Head of caudate nucleus (tissue), 42 donors: ENCODE measurements at regions not wholly inside any gene's neighbourhood (a gene's known extent, or its start where the extent isn't known, plus 50 kb on each side); places are given as distances from the start of the nearest gene placed in this dataset.

Experiments
- DNase-seq, 42 donors: peaks; one replicate each; pipeline versions ENCODE4 v3.0.0 to v3.0.0-alpha.2; 2020 to 2021; ENCODE audit warnings: mixed read lengths in 7 of 42
- intact Hi-C: fragments of 100-400 bp; cut with DNase I; formaldehyde crosslinking; loops from one replicate; pipeline ENCODE4 v1.15.0; 2022

DNA sequence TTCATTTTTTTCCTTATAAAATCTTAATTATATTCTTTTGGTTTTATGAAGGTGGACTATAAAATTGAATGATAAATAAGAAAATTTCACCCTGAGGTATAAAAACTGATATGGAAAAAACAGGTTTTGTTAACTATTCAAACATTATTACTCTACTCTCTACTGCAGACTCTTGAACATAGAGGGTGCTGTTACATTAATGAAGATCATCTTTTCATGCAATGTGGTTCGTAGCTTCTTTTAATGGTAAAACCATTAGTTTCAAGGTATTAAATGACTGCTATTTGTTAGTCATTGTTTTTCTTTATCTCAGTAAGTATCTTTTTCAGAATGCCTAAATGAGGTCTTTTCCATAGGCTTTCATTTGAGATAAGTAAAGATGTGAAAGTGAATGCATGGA lies 510.4 kb downstream of the SLC16A7 start:
- DNase-seq: no peak

DNA sequence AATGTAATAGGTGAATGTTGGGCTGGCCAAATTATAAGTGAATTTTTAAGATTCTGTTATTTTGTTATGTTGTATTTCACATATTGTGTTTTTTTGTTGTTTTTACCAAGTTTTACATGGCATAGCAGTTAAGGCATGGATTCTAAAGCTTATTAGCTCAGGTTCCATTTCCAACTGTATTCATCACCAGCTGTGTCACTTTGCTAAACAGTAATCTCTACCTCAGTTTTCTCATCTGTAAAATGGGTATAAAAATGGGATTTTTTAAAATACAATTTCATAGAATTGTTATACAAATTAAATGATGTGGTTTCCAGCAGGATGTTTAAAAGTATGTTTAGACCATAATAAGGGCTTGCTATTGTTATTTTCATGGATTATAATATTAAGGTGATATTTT lies 512.2 kb downstream of the SLC16A7 start:
- no peak for DNase-seq
- intact Hi-C loops: no loop called here

More for the DNA sequence above, 510.4 kb downstream of the SLC16A7 start:
- intact Hi-C loops: no loop called here

DNA sequence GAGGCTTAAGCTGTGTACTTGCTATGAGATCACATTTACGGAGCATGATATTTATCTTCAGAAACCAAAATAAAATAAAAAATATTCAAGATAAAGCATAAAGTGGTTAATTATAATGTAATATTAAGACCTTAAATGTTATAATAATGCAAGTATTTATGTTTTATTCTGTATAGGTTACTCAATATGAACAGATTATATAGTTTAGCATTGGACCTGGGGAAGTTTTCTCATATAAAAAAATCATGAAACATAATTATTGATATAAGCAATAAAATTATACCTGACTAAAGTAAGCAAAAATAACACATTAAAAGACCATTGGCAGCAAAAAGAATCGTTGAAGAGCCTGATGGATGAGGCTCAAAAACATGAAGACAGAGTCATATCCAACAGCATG lies 516.2 kb downstream of the SLC16A7 start:
- DNase-seq: no peak
- intact Hi-C loops: no loop called here

DNA sequence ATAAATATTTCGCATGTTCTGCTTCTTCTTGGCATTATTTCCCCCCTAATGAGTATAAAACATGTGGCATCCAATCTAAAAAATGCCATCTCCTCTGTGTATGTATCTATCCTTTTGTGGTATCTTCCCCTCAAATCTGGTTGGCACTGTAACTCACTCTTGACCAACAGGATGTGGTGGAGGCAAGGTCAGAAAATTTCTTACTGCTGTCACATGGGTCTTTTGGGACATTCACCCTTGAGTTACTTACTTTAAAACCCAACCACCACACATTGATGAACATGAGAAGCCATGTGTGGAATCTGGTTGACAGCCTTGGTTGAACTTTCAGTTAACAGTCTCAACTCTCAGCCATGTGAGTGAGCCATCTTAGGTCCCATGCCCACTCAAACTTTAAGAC lies 516.9 kb downstream of the SLC16A7 start:
- DNase-seq: no peak
- intact Hi-C loops: no loop called here

DNA sequence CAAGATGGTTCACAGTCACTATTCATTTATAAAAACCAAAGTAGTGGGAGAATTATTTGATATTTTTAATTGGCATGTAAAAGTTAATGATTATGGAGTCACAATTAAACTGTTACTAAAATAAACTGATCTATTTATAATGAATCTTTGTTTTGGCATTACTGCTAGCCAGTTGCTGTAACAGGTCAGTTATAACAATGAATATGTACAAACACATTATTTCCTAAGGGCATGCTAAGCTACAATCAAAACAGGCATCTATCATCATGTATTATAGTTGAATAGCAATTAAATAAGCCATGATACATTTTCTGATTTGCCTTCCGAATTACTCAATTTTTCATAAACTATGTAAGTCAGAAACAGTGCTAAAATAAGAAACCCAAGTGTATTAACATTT lies 518.3 kb downstream of the SLC16A7 start:
- intact Hi-C loops: no loop called here
- no peak for DNase-seq

DNA sequence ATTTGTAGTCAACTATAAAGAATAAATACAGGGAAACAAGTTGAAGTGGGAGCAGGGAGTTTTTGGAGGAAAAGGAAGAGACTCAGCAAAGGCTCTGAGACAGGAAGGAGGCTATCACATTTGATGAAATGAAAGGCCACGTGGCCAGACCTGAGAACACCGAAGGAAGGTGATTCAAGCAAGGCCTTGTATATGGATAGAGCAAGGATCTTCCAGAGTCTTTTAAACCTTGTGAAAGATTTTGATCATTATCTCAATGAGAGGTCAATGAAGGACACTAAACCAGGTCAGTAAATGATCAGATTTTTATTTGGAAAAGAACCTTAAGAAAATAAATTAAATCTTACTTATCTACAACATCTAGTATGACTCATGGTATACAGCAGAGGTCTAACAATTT lies 523.5 kb downstream of the SLC16A7 start:
- intact Hi-C loops: no loop called here
- no peak for DNase-seq

DNA sequence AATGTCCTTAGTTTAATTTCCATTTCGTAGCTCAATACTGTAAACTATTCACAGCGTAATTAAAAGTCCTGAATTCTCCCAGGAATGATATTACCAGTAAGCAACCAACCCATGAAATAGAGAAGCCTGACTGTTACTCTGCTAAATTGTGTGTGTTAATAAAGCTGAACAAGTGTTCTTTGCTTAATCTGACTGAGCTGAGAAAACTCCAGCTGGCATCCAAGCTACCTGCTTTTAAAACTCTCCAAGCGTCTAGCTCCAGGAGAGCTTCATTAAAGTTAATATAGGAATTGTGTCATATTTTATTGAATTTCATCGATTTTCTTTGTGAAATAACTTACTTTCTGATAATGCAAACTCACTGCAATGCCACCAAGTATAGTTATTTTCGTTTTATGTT lies 524.4 kb downstream of the SLC16A7 start:
- intact Hi-C loops: no loop called here
- DNase-seq: no peak

DNA sequence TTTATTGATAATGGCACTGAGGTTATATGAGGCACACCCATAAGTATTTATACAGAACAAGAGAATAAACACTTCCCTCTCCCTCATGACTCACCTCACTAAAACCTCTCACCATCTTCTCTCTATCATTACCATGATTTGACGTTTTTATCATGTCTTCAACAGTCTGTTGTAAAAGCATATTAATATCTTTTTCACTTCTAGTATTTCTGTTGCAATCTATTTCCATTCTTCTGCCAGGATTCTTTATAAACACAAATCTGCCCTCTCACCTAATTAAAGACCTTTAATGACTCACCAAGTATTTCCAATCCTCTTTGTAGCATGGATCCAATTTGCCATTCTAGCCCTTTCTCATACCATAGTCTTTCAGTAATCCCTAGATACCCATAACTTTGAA lies 527.7 kb downstream of the SLC16A7 start:
- intact Hi-C loops: no loop called here
- no peak for DNase-seq

DNA sequence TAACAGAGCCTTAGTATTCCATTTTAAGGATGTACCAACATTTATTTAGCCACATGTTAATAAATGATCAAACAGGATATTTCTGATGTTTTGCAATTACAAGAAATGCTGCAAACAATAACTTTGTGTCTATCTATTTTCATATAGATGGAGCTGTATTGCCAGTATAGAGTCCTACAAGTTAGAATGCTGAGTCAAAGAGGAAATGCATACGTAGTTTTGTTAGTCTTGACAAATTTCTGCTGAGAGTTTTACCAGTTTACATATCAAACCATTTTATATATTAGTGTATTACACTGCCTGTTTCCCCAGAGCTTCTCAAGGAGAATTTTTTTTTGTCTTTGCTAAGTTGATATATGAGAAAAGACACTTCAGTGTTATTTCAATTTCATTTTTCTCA lies 541.7 kb downstream of the SLC16A7 start:
- intact Hi-C loops: no loop called here
- DNase-seq: no peak

DNA sequence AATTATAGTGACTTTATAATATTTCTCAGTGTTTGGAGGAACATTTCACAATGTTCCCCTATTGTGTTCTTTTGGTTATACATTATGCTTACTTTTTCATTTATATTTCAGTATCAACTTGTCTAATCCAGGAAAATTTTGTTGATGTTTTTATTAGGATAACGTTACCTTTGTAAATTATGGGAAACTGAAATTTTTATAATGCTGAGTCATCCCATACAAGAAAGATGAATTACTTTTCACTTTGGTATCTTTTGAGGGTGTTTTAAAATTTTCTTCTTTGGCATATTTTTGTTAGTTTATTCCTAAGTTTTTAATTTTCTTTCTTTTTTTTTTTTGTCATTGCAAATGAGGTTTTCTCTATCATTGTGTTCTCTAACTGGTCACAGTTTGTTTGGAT lies 542.7 kb downstream of the SLC16A7 start:
- intact Hi-C loops: no loop called here
- DNase-seq: no peak

DNA sequence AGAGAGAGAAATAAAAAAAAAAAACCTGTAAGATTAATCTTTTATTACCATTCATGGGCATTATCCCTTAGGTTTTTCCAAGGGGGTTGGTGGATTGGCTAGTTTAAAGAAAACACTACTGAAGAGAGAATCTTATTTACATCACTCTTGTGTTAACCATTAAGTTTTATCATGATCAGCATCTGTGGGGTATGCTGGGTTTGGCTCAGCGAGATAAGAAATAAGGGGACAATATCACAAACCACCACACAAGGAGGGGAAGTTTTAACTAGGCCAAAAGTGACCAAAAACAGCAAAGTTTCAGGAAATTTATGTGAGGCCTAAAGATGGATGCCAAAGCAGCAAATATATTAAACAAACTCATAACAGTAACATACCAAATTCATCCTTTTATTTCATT lies 548.6 kb downstream of the SLC16A7 start:
- no peak for DNase-seq
- intact Hi-C loops: no loop called here

DNA sequence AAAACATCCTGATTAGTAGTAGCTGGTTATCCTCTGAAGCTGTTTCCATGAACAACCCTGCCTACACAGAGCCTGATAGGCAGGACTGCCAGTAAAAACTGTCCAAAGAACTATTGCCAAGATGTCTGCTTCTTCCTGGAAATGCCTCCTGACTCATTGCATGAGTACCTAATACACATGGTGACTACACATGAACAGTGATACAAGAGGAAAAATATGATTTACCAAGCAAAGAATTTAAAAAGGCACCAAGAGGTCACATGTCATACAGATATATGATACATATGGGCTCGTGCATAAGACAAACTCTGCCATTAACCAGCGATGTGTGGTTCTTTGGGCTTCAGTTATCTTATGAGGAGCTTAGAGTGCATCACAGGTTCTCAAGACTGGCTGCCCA lies 552.3 kb downstream of the SLC16A7 start:
- intact Hi-C loops: no loop called here
- no peak for DNase-seq

DNA sequence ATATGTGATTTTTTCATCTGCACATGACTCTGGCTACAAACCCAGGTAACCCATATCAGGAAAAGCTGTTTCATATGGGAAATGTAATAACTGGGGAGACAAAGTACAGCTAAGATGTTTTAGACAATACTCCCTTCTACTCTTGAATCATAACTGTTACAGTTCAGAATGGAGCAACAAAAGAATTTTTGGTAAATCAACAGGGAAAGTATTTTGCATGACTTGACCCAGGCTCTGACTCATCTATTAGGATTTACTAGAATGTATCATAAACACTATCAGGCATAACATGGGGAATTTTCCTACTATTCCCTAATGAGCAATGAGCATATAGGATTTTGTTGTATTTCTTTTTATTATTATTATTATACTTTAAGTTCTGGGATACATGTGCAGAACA lies 553.0 kb downstream of the SLC16A7 start:
- no peak for DNase-seq
- intact Hi-C loops: no loop called here

DNA sequence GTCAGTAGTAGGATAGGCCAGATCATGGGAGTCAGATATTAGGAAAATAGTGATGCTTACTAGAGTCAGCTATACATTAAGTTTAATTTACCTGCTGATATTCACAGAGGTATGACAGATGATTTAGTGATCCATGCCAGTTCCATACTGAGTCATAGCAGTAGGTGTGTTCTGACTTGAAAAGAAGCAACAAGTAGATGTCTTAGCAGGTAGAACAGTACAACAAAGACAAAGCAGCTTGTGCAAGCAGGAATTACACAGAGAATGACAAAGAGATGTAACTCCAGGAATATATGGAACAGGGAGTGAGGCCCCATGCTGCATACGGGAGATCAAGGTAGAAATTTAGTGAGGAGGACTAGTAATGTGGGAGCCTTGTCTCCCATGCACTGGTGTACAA lies 556.9 kb downstream of the SLC16A7 start:
- intact Hi-C loops: no loop called here

DNA sequence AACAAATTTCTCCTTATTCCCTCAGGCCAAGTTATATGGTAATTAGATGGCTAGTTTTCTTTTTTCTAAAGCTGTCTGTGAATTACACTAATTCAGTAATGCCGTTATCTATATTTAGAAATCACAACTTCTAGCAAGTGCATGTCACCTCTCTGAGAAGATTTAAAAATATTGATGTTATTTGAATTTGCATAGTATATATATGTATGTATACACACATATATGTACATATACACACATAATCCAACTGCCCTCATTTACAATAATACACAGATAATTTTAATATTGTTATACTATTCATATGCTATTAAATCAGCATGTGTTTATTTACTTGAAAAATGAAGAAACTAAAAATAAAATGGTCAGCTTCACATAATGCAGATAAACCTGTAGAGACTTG lies 563.9 kb downstream of the SLC16A7 start:
- intact Hi-C loops: no loop called here
- DNase-seq: no peak

More for the DNA sequence above, 556.9 kb downstream of the SLC16A7 start:
- no peak for DNase-seq

DNA sequence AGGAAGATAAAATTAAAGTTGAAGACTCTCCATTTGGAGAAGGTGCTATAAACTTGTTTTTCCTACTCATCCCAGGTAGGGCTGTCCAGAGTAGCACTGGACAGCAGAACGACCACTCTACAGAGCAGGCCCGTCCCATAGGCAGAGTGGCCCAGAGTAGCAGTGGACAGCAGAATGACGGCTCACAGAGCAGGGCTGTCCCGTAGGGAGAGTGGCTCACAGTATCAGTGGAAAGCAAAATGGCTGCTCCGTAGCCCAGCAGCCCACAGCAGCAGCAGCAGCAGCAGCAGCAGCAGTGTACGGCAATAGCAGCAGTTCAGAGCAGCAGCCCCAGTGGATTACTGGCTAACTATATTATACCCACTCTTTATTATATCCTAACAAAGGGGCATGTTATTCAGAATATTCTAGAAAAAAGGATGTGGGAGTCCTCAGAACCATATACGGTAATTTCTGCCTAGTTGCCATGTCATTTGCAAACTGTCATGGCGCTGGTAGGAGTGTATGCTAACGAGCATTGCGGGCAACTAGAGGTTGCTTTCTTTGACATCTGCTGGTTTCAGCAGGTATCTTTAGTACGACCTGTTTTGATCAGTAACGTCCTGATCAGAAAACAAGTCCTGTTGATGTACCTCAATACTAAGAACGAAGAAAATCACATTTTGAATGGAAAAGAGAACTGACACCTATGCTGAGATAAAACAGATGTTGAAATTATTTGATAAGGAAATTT lies 567.3 kb downstream of the SLC16A7 start:
- no peak for DNase-seq
- intact Hi-C loops: no loop called here

DNA sequence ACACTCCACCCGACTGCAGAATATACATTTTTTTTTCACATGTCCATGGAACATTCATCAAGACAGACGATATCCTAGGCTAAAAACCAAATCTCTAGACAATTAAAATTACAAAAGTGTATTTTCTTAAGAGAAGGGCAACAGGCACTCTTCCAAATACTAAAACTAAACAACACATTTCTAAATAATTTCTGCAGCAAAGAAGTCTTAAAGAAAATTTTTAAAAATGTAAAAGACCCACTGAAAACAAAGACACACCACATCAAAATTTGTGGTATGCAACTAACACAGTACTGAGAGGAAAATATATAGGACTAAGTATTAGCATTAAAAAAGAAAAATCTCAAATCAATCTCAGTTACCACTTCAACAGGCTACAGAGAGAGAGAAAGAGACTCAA lies 570.0 kb downstream of the SLC16A7 start:
- intact Hi-C loops: no loop called here
- no peak for DNase-seq

DNA sequence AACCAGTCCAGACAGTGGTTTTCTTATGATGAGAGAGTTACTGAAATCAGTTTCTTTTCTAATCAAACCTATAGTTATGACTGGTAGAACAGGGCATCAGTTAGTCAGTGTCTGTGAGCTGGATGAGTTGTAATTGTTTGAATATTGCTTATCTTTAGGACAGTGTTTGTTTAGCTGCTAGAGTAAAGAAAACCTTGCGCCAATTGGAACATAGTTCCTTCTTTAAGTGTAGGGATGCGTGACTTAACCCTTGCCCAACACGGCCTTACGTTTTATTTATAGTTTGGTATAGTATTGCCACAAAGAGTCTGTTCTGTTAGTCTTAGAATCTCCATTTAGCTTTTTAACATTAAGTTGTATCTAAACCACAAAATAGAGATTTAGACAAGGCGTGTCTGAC lies 572.6 kb downstream of the SLC16A7 start:
- no peak for DNase-seq
- intact Hi-C loops: no loop called here

DNA sequence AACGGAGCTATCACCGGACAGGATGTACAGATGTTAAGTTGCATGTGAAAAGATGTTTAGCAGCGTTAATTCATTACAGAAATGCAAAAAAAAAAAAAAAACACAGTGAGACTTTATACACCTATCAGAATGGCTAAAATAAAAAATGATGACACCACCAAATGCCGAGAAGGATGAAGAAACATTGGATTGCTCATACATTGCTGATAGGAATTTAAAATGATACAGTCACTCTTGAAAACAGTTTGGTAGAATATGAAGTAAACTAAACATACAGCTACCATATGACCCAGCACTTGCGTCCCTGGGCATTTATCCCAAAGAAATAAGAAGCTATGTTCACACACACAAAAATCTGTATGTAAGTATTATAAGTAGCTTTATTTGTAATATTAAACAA lies 574.1 kb downstream of the SLC16A7 start:
- intact Hi-C loops: no loop called here
- no peak for DNase-seq

DNA sequence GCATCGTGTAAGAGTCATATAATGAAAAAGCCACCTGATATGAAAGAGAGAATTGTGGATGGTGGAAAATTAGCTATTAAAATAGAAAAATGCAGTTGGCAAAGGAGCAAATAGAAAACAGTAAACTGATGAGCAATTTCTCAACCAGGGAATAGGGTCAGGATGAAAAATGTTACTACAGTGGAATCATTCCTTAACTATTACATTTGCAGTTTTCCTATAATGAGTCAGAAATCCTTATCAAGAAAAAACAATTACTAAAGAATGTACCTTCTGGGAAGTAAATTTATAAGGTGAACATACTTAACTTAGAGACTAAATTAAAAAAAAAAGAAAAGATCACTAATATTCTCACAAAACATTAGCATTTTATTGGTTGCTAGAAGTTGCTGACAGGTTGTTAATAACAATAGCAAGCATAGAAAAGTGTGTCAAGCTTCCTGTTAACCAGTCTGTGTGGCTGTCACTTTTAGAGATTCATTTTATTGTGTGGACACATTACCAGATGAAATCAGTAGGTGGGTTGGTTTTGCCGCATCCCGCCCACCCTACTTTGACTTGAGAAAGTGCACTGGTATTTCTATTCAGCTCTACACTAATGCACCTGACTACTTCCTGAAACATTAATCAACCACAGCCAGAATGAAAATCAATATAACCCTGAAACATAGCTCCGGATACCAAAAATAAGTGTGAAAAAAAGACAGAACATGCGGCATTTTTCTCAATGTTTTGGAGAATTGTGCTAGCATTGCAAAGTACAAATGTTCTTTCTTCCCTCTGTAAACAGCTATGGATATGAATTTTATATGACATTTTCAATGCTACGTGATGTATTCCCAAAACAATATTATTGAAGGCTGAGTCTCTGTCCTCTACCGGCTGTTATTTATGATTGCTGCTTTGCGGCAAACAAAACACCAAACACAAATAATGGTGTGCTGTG lies 576.7 kb downstream of the SLC16A7 start:
- no peak for DNase-seq
- intact Hi-C loops: no loop called here
